HG02571 (cell line): ENCODE measurements at regions not wholly inside any gene's neighbourhood (a gene's known extent, or its start where the extent isn't known, plus 50 kb on each side); places are given as distances from the start of the nearest gene placed in this dataset.
"Not testable (repeated sequence)": the region's sequence is repeated elsewhere in the genome, so short reads cannot be mapped to it uniquely, and the experiment has no call there.

ENCODE experiments used
- ATAC-seq: cut with Tn5 transposase; IDR thresholded peaks from one replicate; pipeline ENCODE4 v1.9.1; 2021; ENCODE audit warnings: mild to moderate bottlenecking, moderate library complexity; ENCODE audit not compliant: unreplicated experiment

DNA sequence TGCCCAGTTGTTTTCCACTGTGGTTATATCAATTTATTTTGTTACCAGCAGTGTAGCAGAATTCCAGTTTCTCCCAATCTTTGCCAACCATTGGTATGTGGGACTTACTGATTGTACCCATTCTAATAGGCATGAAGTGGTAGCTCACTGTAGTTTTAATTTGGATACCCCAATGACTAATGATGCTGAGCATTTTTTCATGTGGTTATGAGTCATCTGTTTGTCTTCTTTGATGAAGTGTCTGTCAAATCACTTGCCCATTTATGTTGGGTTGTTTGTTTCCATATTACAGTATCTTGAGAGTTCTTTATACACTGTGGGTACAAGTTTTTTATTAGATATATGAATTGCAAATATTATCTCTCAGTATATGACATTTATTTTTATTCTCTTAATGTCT is 644.3 kb downstream of the NR2F2 start:
- no peak for ATAC-seq

- ATAC-seq: no peak
These were observed 647.4 kb downstream of the NR2F2 start for GRCh38 chr15:96977886-96978285.

DNA sequence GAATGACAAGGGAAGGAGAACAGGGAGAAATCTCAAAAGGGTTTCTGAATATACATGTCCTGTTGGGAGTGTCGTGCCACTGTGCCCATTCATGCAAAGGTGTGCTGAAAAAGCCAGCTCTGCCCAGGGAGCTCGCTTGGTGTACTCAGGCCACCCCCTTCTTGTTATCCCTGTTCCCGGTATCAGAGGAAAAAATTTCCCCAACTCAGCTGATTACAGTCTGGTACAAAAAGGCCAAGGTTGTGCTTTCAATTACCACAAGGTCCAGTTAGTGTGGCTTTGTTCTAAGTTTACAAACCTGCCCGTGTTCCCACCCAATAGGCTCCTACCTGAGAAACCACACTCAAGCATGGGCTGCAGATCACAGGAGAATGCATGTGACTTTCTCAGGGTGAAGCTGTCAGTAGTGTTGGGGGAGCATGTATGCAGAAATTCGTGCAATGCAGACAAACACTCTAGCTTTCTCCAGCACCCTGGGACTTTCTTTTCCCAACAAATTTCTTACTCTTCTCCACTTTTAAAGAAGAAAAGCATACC is 648.5 kb downstream of the NR2F2 start:
- ATAC-seq: no peak

- ATAC-seq: not testable (repeated sequence)
These were observed 653.7 kb downstream of the NR2F2 start for GRCh38 chr15:96984121-96984671.

DNA sequence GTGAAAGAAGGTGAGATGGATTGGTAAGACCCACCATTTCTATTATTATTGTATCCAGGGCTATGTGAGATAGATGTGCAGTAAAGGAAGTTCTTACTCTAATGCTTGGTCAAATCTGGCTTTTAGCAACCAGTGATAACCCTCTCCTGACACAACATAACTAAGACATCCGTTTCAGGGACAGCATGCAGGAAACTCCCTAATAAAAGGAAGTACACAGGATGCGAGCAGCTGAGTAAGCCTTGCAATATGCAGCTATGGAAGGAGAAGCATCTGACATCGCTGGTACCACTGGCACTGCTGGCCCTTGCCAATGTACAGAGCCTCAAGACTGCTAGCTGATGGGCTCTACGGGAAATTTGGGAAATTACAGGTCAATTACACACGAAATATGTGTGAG is 662.3 kb downstream of the NR2F2 start:
- ATAC-seq: no peak

- no peak for ATAC-seq
These were observed 667.0 kb downstream of the NR2F2 start for GRCh38 chr15:96997538-96997937.

- no peak for ATAC-seq
These were observed 678.5 kb downstream of the NR2F2 start for GRCh38 chr15:97009031-97009431.

DNA sequence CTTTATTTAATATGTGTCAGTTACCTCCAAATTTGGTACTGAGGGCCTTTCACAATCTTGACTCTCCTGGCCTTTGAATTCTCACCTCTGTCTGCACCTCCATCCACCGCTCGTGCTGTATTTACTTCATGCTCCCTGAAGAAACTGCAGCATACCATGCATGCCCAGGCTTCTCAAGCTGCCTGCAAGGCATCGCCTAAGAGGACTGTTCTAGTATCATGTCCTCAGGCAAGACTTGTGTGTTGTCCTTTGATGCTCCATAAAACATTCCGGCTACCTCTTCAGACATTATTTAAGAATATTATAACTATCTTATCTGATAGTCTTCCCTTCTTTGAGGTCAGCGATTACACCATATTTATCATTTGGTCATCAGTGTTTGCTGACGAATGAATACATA is 682.5 kb downstream of the NR2F2 start:
- no peak for ATAC-seq

DNA sequence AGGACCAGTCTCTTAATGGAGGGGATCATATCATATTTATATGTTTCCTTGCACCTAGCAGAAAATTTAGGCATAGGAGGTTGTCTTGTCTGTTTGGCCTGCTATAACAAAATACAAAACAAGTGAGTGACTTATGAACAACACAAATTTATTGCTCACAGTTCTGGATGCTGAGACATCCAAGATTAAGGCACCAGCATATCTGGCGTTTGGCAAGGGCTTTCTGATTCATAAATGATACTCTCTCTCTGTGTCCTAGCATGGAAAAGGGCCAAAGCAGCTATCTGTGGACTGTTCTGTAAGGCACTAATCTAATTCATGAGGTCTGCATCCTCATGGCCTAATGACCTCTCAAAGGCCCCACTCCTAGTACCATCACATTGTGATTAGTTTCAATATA is 683.0 kb downstream of the NR2F2 start:
- no peak for ATAC-seq

DNA sequence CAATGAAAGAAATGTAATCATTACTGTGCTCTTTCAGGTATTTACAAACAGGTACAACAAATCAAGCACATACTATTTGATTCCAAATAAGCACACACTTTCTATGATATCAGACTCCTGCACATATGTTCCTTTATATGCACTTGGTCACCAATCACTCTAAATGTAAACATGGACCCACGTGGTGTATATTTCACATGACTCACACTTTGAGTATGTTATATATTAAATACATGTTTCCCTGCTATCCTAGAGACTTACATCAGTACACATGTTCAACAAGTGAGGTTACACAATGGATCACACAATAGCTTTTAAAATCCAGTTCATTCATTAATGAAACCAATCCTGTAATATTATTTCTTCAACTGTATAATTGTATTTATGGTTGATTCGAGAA is 683.5 kb downstream of the NR2F2 start:
- ATAC-seq: no peak

- no peak for ATAC-seq
These were observed 693.0 kb downstream of the NR2F2 start for GRCh38 chr15:97023488-97023844.

GRCh38 chr15:97026781-97027180 is 696.3 kb downstream of the NR2F2 start:
- ATAC-seq: no peak

- ATAC-seq: no peak
These were observed 697.3 kb downstream of the NR2F2 start for GRCh38 chr15:97027772-97028171.

- ATAC-seq: no peak
These were observed 699.8 kb downstream of the NR2F2 start for GRCh38 chr15:97030251-97030650.

DNA sequence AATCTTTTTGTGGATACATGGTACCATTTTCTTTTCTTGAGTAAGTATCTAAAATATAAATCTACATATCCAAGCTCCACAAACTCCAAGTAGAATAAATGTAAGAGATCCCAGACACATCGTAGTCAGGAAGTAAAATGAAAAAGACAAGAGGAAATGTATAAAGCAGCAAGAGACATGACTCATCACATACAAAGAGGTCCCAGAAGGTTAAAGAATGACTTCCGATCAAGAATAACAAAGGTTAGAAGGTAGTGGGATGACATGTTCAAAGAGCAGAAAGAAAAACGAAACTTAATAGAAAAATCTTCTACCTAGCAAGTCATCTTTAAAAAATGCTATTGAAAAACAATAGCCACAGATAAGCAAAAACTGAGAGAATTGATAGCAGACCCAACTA is 705.8 kb downstream of the NR2F2 start:
- no peak for ATAC-seq

GRCh38 chr15:97037080-97037479 is 706.6 kb downstream of the NR2F2 start:
- no peak for ATAC-seq

- ATAC-seq: no peak
These were observed 715.3 kb downstream of the NR2F2 start for GRCh38 chr15:97045666-97046421.

DNA sequence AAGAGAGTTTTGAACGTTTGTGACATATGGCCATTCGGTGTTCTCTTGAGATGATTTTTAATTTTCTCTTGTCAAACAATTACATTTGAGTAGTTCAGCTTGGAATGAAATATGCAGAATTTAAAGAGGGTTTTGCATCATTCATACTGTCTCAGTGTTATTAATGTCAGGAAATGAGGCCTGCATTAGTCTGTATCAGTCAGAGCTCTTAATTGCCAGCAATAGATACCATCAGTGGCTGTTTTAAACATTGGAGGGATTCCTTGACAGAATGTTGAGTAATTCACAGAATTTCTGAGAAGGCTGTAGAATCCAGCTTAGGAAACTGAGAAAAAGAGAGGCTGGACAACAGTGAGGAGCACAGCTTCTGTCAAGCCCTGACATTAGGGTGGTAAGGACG is 722.0 kb downstream of the NR2F2 start:
- no peak for ATAC-seq

DNA sequence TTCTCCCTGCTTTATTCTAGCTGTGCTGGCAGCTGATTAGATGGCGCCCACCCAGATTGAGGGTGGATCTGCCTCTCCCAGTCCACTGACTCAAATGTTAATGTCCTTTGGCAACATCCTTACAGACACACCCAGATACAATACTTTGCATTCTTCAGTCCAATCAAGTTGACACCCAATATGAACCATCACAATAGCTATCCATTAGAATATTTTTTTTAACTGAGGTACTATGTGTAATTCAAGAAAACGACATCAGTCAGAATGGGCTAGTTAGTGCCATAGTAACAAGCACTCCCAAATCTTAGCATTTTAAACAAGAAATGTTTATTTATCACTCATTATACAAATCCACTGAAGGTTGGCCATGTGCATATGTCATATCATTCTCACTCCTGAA is 723.1 kb downstream of the NR2F2 start:
- no peak for ATAC-seq

GRCh38 chr15:97057503-97057902 is 727.0 kb downstream of the NR2F2 start:
- ATAC-seq: no peak

- no peak for ATAC-seq
These were observed 728.8 kb downstream of the NR2F2 start for GRCh38 chr15:97059281-97059680.

DNA sequence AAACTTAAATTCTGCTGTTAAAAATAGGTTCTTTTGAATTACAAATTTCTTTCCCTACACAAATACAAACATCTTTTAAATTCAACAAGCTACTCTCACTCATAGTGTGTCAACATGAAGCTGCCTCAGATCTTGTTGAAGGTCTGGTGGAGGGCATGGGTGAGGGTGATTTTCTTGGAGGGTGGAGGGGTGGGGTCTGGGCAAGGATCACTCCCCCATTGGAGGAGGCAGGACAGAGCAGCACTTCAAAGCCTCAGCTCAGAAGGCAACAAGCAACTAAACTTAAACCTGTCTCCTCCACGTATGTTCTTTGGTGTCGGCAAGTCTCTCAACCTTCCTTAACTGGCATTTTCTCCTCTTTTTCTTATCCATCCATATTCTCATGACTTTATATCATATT is 730.9 kb downstream of the NR2F2 start:
- no peak for ATAC-seq

DNA sequence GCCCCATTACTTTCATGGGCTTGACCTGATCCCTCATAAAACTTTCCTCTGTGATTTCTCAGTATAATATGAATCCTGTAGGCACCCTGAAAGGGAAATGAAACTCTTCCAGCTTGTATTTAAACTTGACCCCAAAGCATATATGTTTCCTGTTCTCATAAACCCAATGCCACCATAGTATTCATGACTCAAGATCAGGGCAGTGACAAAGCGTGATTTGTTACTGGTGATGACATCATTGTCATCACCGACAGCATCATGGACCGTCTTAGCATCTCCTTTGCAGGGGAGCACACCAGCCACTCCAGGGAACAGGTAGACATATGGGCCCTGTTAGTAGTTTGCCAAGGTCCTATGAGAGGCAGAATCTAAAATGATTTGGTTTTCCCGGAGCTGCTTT is 741.2 kb downstream of the NR2F2 start:
- ATAC-seq: no peak
